GM13977 (cell line): ENCODE measurements at regions not wholly inside any gene's neighbourhood (a gene's known extent, or its start where the extent isn't known, plus 50 kb on each side); places are given as distances from the start of the nearest gene placed in this dataset.

Experiments used
- DNase-seq: peaks from one replicate; pipeline ENCODE4 v3.0.0; 2012; ENCODE audit warnings: low spot score
- in situ Hi-C: fragments of 300-500 bp; cut with MboI; formaldehyde crosslinking; loops from one replicate; pipeline ENCODE4 v1.12.0; 2022; ENCODE audit warnings: low sequenced_read_pairs, low pct_unique_long_range_greater_than_20kb, mixed read lengths, inconsistent platforms; ENCODE audit not compliant: unreplicated experiment
- TF ChIP-seq, protein P1 (sequence below): IDR thresholded peaks from 2 replicates; pipeline ENCODE4 v1.5.1; 2012; ENCODE audit warnings: mild to moderate bottlenecking, control low read depth; ENCODE audit not compliant: insufficient read depth; ENCODE audit errors: extremely low read depth, missing control alignments

GRCh38 chr12:41701943-41702601, 442.6 kb downstream of the GXYLT1 start:
- DNase-seq = no peak
- TF ChIP-seq, protein P1, sequence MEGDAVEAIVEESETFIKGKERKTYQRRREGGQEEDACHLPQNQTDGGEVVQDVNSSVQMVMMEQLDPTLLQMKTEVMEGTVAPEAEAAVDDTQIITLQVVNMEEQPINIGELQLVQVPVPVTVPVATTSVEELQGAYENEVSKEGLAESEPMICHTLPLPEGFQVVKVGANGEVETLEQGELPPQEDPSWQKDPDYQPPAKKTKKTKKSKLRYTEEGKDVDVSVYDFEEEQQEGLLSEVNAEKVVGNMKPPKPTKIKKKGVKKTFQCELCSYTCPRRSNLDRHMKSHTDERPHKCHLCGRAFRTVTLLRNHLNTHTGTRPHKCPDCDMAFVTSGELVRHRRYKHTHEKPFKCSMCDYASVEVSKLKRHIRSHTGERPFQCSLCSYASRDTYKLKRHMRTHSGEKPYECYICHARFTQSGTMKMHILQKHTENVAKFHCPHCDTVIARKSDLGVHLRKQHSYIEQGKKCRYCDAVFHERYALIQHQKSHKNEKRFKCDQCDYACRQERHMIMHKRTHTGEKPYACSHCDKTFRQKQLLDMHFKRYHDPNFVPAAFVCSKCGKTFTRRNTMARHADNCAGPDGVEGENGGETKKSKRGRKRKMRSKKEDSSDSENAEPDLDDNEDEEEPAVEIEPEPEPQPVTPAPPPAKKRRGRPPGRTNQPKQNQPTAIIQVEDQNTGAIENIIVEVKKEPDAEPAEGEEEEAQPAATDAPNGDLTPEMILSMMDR = no peak
- in situ Hi-C loops = no loop called here

GRCh38 chr12:41700940-41701339, 443.7 kb downstream of the GXYLT1 start:
- in situ Hi-C loops = no loop called here
- TF ChIP-seq, protein P1 = no peak
- DNase-seq = no peak

- TF ChIP-seq, protein P1 = no peak
- DNase-seq = no peak
- in situ Hi-C loops = no loop called here
These were observed 445.0 kb downstream of the GXYLT1 start for GRCh38 chr12:41699658-41700057.

DNA sequence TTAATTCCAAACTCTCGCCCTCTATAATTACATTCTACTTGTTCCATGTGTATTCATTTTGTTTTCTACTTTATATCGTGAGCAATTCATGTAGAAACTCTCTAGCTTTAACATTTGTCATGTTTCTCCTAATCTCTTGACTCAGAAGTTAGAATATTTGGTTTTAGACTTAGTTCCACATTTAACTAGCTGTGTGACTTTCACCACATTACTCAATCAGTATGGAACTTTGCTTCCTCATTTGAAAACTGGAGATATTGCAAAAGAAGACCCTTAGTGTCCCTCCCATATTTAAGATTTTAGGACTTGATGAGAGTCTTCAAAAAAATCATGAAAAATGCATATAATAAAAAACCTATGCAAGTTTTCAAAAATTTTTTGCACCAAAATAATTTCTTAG, 447.5 kb downstream of the GXYLT1 start:
- TF ChIP-seq, protein P1 = no peak
- no peak for DNase-seq
- in situ Hi-C loops = no loop called here

DNA sequence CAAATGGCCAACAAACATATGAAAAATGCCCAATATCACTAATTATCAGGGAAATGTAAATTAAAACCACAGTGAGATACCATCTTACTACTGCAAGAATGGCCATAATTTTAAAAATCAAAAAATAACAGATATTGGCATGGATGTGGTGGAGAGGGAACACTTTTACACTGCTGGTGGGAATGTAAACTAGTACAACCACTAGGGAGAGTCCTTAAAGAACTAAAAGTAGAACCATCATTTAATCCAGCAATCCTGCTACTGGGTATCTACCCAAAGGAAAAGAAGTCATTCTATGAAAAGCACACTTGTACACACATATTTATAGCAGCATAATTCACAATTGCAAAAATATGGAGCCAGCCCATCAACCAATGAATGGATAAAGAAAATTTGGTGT, 459.7 kb downstream of the GXYLT1 start:
- TF ChIP-seq, protein P1 = no peak
- DNase-seq = no peak

GRCh38 chr12:41683513-41684240, 461.0 kb downstream of the GXYLT1 start:
- TF ChIP-seq, protein P1 = no peak
- DNase-seq = no peak
- in situ Hi-C loops = no loop called here

More for the DNA sequence above, 459.7 kb downstream of the GXYLT1 start:
- in situ Hi-C loops = no loop called here
